ENCODE measurements at regions not wholly inside any gene's neighbourhood (a gene's known extent, or its start where the extent isn't known, plus 50 kb on each side); places are given as distances from the start of the nearest gene placed in this dataset.

DNA sequence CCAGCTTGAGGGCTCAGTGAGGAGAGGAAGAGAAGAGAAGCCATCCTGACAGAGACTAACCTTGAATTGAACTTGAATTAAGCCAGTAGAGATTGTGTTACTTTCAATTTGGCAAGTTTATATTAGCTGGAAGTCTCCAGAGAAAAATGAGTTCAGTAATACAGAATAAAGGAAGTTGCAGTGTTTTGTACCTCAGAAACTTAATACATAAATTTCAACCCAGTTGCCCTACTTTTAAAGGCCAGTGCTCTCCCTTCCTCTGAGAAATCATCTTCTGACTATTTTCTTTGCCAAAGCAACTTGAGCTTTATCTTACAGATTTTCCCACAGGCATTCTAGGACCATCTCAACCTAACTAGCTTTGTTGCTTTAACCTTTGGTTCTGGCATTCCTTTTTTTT lies 231.0 kb upstream of the GAS1 start:
- peaks cover 0 to 8% of the 10 kb centered on the region in 2 donors for H3K9me3 Mint-ChIP-seq
- H3K27me3 Mint-ChIP-seq, result peaks cover 7% of the 10 kb centered on the region
- DNase-seq, result no peak
- H3K27ac Mint-ChIP-seq, result no peak overlapping the region
- ATAC-seq, result no peak
- H3K4me1 Mint-ChIP-seq, result no peaks in the 10 kb centered on the region
- no peak overlapping the region for H3K4me3 Mint-ChIP-seq

DNA sequence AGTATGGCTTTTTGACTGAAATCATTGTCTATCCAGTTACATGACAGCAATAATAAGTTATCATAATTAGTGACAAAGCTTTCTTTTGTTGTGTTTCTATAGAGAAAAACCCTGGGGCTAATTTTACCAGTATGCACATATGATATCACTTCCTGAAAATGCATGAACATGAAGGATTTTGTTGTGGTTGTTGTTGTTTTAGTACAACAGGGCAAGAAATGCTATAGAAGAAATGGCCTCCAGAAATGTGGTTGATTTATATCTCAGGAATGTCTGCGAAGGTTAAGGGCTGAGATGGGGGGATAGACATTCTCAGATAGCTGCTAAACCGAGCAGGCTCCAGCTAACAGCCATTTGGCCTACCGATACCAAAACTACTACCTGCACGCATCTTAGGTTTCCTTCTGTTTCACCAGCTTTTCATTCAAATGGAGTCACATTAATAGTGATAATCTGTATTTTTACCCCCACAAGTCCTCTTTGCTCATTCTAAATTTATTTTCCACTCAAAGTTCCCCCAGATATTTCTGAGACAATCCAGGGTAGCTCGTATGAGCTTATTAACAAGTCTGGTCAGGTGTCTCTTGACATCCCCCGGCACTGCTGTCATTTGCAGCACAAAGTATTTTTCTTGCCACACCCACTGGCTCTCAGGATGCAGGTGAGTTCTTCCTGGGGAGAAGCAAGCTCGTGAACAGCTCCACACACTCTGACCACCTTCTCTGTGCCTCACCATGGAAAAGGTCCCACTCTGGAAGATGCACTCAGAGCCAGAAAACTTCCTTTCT lies 232.4 kb upstream of the GAS1 start:
- Mint-ChIP-seq H3K4me3 (no peak overlapping the region), H3K4me1 (no peaks in the 10 kb centered on the region), H3K9me3 (peaks cover 0 to 8% of the 10 kb centered on the region in 2 donors), H3K27me3 (peaks cover 7% of the 10 kb centered on the region), H3K27ac (no peak overlapping the region)
- DNase-seq, result no peak
- ATAC-seq, result no peak

DNA sequence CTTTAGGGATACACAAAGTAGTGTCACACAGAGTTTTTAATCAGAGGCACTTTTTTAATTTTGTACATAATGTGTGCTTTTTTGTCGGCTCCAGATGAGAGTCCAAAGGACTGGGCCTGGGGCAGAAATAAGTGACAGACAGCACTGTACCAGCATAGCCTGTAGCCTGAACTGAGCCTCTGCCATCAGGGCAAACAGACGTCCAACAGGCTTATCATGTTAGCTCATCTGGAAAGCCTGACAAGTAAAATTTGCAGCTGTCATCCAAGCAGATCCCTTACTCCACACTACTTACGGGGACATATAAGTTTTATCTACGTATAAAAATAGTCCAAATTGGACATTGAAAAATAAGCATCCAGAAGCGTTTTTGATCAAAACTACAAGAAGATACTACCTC lies 233.1 kb upstream of the GAS1 start:
- H3K4me3 Mint-ChIP-seq, result no peak overlapping the region
- H3K27ac Mint-ChIP-seq, result no peak overlapping the region
- ATAC-seq (no peak), DNase-seq (no peak)
- H3K9me3 Mint-ChIP-seq, result peaks cover 0 to 13% of the 10 kb centered on the region in 2 donors
- peaks cover 13% of the 10 kb centered on the region for H3K27me3 Mint-ChIP-seq
- H3K4me1 Mint-ChIP-seq, result no peaks in the 10 kb centered on the region

DNA sequence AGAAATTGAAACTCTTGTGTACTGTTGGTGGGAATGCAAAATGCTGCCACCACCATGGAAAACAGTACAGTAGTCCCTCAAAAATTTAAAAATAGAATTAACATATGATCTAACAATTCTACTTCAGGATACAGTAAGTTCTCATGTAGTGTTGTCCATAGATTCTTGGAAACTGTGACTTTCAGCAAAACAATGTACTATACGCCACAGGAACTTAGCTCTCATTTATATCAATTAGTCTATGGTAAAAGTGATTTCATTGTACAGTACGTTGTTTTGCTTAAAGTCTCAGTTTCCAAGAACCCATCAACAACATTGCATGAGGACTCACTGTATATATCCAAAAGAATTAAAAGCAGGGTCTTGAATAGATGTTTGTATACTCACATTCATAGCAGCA lies 233.5 kb upstream of the GAS1 start:
- Mint-ChIP-seq H3K27ac (no peak overlapping the region), H3K4me3 (no peak overlapping the region), H3K27me3 (peaks cover 17% of the 10 kb centered on the region), H3K9me3 (peaks cover 0 to 16% of the 10 kb centered on the region in 2 donors), H3K4me1 (no peaks in the 10 kb centered on the region)
- no peak for ATAC-seq
- DNase-seq, result no peak

DNA sequence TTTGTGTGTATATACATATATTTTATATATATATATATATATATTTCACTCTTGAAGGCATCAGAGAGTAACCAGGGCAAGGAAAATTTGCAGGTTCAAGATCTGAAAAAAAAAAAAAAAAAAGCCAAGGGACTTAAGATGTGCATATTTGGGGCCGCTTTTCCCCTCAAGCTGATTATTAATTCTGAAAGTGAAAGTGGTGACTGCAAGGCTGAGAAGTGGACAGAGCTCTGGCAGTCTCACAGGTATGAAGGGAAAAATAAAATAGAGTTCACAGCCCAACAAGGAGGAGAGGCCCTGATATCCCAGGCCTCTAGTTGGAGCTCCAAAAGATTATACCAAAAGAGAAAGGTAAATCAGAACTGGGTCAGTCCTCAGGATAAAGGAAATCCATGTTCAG lies 234.4 kb upstream of the GAS1 start:
- Mint-ChIP-seq H3K27ac (no peak overlapping the region), H3K4me3 (no peak overlapping the region), H3K27me3 (peaks cover 25% of the 10 kb centered on the region), H3K9me3 (peaks cover 0 to 16% of the 10 kb centered on the region in 2 donors), H3K4me1 (no peaks in the 10 kb centered on the region)
- ATAC-seq, result no peak
- DNase-seq, result no peak

DNA sequence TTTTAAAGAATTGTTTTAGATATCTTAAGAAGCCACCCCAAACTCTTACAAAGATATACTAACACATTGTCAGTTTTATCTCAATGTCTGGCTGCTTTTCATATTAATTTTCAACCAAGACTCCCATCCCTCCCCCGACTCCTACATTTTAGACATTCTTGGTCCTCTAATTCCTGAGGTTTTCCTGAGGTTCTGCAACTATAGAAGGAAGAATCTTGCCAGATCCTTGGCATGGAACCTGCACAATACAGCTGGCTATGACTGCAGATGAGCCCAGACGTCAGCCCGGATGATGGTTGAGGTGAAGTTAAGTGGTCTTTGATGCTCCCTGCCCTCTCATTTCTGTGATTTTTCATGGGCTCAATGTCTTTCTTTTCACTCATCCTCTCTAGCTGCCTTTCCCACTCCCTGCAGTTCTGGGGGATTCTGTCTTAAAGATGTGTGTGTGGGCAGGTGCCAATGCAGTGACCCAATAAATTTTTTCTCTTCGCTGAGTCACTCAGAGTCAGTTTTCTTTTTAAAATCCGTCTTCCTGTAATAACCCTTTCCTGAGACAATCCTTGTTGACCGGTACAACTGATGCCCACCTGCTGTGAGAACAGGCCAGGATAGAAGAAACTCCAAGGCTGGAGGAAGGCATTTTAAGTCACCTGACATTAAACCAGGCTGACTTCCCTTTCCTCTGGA lies 237.8 kb upstream of the GAS1 start:
- no peak overlapping the region for H3K4me3 Mint-ChIP-seq
- ATAC-seq (no peak), DNase-seq (no peak)
- H3K27ac Mint-ChIP-seq, result no peak overlapping the region
- H3K27me3 Mint-ChIP-seq, result peaks cover 29% of the 10 kb centered on the region
- peaks cover 0 to 16% of the 10 kb centered on the region in 2 donors for H3K9me3 Mint-ChIP-seq
- no peaks in the 10 kb centered on the region for H3K4me1 Mint-ChIP-seq

DNA sequence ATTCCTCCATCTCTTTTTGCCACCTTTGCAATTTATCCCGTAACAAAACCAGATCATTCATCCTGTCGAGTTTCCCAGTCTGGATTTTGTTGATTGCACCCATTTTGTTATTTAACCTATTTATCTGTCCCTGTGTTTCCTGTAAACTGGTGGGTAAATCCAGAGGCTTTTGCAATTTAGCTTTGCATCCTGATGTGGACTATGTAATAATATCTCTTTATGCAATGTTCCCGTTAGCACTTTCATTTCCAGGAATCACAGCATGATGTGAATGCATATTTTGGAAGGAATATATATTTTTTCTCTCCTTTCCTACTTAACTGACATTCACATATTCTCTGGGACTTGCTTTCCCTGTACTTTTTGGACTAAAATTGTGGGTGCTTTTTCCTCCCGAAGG lies 240.3 kb upstream of the GAS1 start:
- DNase-seq, result no peak
- H3K9me3 Mint-ChIP-seq, result peaks cover 0 to 11% of the 10 kb centered on the region in 2 donors
- no peak overlapping the region for H3K27ac Mint-ChIP-seq
- H3K4me3 Mint-ChIP-seq, result no peak overlapping the region
- no peak for ATAC-seq
- peaks cover 29% of the 10 kb centered on the region for H3K27me3 Mint-ChIP-seq
- no peaks in the 10 kb centered on the region for H3K4me1 Mint-ChIP-seq

DNA sequence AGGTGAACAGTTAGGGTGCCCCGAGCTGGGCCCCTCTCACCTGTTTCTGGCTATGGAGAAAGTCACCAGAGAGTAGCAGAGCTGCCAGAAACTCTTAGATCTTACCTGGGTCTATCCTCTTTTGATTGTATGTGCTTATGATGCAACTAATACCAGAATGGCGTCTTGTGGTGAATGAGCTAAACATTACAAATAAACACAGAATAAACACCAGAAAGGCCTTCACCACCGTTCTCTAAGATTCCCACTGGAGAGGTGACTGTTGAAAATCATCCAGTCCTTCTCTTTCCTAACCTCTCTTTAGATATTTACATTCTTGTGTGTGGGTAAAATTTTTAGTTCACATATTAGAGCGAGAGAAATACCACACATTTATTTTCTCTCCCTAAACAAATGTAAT lies 241.7 kb upstream of the GAS1 start:
- DNase-seq, result no peak
- H3K9me3 Mint-ChIP-seq, result peaks cover 0 to 9% of the 10 kb centered on the region in 2 donors
- no peak for ATAC-seq
- H3K27ac Mint-ChIP-seq, result no peak overlapping the region
- peaks cover 29% of the 10 kb centered on the region for H3K27me3 Mint-ChIP-seq
- no peak overlapping the region for H3K4me3 Mint-ChIP-seq
- H3K4me1 Mint-ChIP-seq, result no peaks in the 10 kb centered on the region

DNA sequence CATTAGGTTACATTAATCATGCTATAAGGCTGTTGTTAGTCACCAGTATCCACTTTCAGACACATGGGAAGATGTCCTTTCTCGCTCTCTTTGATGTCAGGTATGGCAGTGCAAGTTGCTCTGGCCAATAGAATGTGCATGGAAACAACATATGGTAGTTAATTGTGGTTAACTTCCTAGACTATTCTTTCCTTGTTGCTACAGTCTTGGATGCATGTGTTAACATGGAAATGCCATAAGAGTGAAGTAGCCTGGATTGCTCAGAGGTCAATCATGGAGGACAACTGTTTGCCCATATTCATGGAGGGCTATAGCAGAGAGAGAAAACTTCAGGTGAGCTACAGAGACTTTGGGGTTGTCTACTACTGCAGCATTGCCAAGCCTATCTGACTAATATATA lies 245.8 kb upstream of the GAS1 start:
- no peaks in the 10 kb centered on the region for H3K4me1 Mint-ChIP-seq
- no peaks in the 10 kb centered on the region for H3K9me3 Mint-ChIP-seq
- ATAC-seq (no peak), DNase-seq (no peak)
- H3K27ac Mint-ChIP-seq, result no peak overlapping the region
- peaks cover 45% of the 10 kb centered on the region for H3K27me3 Mint-ChIP-seq
- H3K4me3 Mint-ChIP-seq, result no peak overlapping the region

DNA sequence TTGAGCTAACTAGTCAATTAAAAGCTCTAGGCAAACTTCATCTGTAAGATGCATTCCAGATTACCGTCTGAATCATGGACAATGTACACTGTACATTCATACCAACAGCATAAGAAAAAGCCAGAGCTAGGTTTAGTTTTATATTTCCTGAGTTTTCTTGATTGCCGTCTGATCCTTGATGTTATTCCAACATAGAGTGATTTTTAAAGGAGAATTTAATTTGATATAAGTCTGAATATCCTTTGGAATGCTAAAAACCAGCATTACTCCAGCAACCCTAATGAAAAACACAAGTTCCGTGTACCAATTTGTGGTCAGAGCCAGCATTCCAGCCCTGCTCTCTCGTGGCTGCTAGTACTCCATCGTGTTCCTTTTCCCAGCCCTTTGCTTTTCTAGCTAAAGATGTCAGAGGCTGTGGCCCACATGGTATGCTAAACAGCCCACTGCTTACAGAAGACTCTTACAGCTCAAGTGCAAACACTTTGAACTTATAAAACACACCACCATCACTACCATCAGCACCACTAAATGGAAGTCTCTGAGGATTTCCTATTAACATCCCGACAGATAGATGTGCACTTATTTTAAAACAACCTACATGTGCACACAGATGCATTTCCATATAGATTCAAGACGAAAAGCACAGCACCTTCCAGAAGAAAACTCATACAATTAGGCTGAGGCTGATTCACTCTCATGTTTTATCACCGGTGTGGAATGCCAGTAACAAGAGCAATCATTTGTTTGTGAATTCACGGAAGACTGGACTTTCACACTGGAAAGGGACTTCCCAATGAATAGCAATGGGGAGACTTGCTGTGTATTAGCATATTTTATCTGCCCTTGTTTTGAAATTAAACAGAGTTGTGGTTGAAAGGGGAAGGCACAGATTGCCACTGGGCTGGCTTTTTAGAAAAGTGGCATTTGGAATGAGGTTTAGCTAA lies 246.9 kb upstream of the GAS1 start:
- DNase-seq, result no peak
- Mint-ChIP-seq H3K27ac (no peak overlapping the region), H3K4me1 (no peaks in the 10 kb centered on the region), H3K9me3 (no peaks in the 10 kb centered on the region), H3K27me3 (peaks cover 39% of the 10 kb centered on the region), H3K4me3 (no peak overlapping the region)
- no peak for ATAC-seq

DNA sequence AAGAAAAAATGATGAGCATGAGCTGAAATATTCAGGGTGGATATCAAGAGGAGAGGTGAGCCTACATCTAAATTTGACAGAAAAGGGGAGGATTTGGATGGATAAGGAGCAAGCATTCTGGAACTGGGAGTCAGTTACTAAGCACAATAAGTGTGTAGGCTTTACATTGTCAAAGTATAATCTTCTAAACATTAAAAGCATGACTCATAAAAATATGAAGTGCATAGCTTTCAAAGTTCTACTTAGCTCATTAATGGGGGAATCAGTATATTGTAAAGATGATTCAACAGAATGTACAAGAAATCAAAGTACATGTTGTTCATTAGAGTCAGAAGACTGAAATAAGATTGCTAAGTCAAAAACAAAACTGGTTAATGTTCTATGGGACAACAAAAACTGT lies 248.0 kb upstream of the GAS1 start:
- Mint-ChIP-seq H3K4me1 (no peaks in the 10 kb centered on the region), H3K4me3 (no peak overlapping the region)

DNA sequence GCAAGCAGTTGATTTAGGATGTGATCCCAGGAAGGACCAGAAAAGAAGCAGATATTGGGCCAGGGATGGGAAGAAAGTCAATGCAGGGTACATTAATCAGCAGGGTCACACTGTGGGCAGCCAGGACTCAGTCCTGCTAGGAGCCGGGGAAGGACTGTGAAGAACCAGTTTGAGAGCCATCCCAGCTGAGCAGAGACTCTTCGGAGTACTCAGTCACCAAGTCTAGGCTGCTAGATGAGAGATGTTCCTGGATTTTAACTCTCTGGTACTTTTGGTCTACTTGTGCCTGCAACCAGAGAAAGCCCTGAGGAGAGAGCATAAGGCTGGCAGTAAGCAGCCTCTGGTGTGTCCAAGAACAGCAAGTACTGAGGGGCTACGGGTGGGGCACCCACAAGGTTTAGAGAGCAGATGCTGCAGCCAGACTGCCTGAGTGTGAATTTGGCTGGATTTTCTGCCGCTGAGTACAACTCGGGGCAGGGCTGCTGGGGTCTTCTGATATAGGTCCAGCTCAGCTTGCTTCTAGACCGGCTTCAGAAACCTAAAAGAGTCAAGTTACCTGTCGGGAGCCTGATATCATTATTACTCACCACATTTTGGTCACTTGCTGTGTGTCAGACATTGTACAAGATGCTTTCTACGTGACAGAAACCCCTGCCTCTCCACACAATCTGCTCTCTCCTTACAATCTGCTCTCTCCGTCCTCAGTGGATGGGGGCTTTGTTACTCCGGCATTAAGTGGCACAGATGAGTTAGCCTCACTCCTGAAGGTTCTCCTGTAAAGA lies 250.2 kb upstream of the GAS1 start:
- Mint-ChIP-seq H3K4me1 (no peaks in the 10 kb centered on the region), H3K4me3 (no peak overlapping the region)

More for the DNA sequence above, 248.0 kb upstream of the GAS1 start:
- DNase-seq (no peak), ATAC-seq (no peak)
- Mint-ChIP-seq H3K27me3 (peaks cover 39% of the 10 kb centered on the region), H3K27ac (no peak overlapping the region), H3K9me3 (no peaks in the 10 kb centered on the region)

DNA sequence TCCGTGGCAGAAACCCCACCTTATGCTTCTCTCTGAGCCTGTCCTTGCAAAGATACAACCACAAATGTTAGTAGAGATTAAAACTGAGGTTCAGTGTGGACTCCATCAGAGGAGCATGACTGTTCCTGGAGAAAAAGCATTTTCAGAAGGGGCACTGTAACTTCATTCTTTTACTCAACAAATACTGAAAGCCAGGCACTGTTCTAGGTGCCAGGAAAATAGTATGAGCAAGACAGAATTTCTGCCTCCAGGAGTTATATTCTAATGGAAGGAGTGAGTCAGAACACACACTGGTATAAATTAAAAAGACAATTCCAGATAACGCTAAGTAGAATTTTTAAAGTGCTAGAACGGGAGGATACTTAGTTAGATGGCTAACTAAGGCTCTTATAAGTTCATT lies 251.4 kb upstream of the GAS1 start:
- Mint-ChIP-seq H3K27me3 (peaks cover 39% of the 10 kb centered on the region), H3K27ac (no peak overlapping the region), H3K4me3 (no peak overlapping the region), H3K9me3 (no peaks in the 10 kb centered on the region), H3K4me1 (no peaks in the 10 kb centered on the region)
- DNase-seq (no peak), ATAC-seq (no peak)

More for the DNA sequence above, 250.2 kb upstream of the GAS1 start:
- H3K9me3 Mint-ChIP-seq, result no peaks in the 10 kb centered on the region
- ATAC-seq (no peak), DNase-seq (no peak)
- H3K27me3 Mint-ChIP-seq, result peaks cover 39% of the 10 kb centered on the region
- H3K27ac Mint-ChIP-seq, result no peak overlapping the region

DNA sequence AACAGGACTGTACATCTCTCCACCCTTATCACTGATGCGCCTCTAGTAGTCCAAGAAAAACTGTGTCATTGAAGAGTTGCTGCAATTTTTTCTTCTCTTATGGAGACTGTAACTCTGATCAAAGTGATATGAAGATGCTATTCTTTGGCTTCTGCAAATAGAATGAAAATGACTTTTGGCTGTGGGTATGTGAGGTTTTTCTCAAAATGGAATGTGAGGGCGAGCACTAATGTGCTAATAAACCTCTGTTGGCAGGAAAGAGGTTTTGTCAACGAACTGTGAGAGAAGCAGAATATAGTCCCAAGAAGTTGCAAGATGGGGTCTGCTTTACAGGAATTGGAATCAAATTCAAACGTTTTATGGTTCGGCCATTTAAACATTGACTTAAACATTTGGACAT lies 252.0 kb upstream of the GAS1 start:
- no peak overlapping the region for H3K27ac Mint-ChIP-seq
- H3K27me3 Mint-ChIP-seq, result peaks cover 38% of the 10 kb centered on the region
- no peaks in the 10 kb centered on the region for H3K9me3 Mint-ChIP-seq
- no peak for ATAC-seq
- no peaks in the 10 kb centered on the region for H3K4me1 Mint-ChIP-seq
- no peak for DNase-seq
- no peak overlapping the region for H3K4me3 Mint-ChIP-seq

DNA sequence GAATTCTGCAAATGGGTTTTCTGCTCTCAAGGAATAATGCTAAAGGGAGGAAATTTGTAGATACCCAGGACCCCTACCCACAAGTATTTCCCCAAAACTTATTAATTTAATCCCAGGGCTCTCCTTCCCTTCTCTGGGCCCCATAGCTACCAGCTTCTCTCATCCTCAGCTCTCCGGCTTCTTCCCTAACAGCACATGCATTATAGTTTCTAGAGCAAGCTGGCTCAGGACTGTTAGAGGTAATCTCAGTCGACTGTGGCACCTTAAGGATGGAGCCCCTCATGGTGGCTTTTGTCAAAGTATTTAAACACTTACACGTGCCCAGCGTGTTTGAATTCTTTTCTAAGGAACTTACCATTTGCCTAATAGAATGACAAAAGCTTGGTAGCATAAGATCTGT lies 252.5 kb upstream of the GAS1 start:
- H3K27me3 Mint-ChIP-seq, result peaks cover 33% of the 10 kb centered on the region
- no peaks in the 10 kb centered on the region for H3K9me3 Mint-ChIP-seq

More for the DNA sequence above, 252.5 kb upstream of the GAS1 start:
- Mint-ChIP-seq H3K4me1 (no peaks in the 10 kb centered on the region), H3K4me3 (no peak overlapping the region), H3K27ac (no peak overlapping the region)
- no peak for ATAC-seq
- no peak for DNase-seq

Measured in stimulated activated naive CD8-positive, alpha-beta T cell treated with anti-CD3 and anti-CD28 coated beads, Interleukin-15, amount 100 ng/mL, for 72 hours (primary cell).